HUDEP-2 (cell line): ENCODE measurements at regions not wholly inside any gene's neighbourhood (a gene's known extent, or its start where the extent isn't known, plus 50 kb on each side); places are given as distances from the start of the nearest gene placed in this dataset.

Source experiments
- DNase-seq, 76 experiments: peaks; one replicate each; lab custom pipeline; 2025; ENCODE audit not compliant: unreplicated experiment in 76 of 76; lab: John Stamatoyannopoulos, UW

DNA sequence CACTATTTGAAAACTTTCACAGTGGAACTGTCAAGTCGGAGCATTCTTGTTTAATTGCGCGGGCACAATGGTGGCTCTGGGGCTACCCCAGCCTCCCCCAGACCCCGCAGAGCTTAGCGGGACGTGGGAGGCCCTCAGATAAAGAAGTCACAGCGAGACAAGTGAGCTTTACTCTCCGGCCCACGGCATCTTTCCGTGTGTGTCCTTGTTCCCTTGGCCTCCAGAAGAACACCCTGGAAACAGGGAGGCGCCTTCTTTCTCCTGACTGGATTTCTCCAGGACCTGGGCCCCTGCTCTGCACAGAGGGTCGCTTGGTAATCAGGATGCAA lies 382.8 kb downstream of the RRAGC start:
- DNase-seq: no peak

DNA sequence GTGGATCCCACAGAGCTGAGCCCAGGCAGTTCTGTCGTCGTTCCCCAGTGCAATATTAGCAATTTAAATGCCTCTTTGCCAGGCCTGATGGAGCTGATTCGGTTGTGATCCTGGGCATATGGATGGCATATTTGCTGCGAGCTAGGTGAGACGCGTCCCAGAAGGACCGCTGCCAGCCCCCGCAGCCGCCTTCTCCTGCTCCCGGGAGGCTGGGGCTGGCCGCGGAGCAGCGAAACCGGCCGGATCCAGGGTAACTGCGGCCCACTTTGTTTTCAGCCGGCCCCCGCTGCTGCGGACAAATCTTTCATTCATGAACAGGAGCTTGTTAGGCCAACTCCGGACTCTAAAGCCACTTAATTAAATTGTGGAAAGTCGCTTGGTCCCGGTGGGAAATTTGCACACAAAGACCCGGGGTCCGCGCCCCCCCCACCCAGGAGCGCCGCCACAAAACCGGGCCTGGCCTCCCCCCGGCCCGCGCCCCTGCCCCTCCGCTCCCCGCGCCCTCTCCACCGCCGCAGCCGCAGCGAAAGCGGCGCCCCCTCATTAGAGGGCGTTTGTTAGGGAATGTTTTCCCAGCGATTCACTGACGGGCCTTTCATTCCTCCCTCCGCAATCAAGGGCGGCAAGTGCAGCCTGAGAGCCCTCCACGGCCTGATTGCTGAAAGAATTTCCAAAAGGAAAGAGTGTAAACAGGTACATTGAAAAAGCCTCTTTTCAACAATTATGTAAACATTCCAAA lies 383.3 kb downstream of the RRAGC start:
- no peak for DNase-seq

DNA sequence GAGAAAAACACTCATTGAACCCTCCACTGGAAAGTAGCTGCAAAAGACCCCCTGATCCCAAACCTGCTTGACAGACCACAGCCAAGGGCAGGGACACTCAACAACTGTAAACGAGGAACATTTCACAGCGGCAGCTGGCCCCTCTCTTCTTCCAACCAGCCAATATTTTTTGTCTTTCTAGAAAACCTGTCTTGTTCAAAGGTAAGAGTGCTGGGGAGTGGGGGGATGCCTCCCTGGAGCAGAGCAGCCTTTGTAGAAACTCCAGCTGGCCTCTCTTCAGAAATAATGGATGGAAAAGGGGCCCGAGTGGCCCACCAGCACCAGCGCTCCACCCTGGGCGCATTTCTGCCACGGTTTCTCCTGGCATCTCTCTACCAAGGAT lies 384.0 kb downstream of the RRAGC start:
- DNase-seq: no peak

DNA sequence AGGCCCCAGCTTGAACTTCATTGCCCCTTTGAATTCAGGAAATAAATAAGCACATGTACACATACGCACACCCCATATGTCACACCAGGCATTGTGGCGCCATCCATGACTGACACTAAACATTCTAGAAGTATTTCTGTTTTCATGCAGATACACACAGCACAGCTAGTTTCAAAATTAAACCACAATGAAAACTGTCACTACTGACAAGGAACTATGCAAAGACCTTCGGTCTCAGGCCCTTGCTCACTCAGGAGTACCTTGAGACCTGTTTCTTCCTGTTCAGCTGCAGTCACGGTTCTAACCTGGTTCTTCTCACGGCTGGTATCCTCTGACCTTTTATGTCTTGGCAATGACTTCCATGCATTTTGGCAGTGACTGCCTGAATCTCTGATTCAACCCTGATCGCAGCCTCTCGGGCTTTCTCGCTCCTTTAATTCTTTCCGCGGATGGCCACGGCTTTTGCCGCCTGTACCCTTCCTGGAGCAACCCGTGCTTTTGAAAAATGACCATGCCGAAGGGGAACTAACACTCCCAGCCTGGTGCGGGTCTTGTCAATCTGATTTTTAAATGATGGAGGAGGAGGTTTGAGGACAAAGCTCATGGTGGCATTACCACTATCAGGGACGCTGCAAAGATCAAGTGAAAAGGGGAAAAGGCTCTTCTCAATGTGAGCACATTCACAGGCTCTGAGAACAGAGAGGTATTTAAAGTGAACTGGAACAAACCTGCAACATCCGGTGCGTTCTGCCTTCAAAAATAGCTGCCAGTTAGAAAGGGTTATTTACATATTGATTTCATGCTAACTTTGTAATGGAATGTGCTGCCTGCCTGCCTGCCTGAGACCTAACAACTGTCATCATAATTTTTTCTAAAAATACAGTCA lies 384.6 kb downstream of the RRAGC start:
- DNase-seq: no peak

DNA sequence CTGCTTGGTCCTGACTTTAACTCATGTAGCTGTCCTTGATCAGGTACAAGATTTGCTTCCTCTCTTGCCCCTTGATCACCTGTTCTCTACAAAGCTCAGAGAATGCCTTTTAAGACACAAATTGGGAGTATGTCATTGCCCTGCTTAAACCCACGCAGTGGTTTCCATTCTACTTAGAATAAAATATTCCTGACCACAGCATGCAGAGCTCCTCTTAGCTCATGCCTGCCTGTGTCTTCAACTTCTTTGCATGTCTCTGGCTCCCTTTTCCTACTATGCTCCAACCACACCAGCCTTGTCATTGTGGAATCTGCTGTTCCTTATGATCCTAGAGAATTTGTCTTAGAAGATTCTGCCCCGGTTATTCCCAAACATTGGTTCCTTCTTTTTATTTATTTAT lies 393.1 kb downstream of the RRAGC start:
- no peak for DNase-seq

DNA sequence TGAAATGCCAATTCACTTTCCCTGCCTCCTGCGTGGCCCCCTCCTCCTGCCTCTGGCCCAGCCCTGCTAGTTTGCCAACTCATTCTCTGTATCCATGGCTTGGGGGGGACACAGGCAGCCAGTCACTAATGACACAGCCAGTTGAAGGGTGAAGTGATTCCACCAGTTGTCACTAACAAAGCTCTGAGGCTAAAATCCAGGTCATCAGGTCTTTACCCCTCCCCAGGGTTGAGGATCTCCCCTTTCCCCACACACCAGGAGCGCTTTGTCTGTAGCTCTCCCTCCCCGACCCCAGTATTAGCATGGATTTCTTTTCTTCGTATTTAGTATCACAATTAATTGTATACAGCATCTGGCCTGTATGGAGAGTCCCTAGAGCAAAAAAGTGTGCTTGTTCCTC lies 394.1 kb downstream of the RRAGC start:
- DNase-seq: no peak

DNA sequence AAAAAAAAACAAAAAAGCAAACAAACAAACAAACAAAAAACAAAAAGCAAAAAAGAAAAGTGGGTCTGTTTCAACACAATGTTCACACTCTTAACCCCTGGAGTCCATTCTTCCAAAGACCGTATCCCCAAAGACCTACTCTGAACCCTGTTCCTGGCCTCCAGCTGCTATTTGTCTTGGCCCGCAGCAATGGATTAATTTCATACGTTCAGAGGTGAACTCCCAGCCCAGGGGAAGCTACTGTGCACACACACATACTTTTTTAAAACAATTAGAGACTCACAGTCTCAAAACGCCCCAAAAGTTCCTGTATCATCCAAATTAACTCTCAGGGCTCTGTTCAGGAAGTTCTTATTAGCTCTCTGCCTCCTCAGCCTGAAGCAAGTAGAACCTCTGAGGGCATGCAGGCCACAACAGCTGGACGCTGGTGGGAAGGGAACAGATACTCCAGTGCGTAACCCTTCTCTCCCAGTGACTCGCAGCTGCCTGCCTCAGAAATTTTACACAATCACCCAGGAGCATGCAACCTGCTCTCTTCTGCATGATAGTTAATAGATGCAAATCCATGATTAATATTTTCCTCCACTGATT lies 395.4 kb downstream of the RRAGC start:
- no peak for DNase-seq

DNA sequence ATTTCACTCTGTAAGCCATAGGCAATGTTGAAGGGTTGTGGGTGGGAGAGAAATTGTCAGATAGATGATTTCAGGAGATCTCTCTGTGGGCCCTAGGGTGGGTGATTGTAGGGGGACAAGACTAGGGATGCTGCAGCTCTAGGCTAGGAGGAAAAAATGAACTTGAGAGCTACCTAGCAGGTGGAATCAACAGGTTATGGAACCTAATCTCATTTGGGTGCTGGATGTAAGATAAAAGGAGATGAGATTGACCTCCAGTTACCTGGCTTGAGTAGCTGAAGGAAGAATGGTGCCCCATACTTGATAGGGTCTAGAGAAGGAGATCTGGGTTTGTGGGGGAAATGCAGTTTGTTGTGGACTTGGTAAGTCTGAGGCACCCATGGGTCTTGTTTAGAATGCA lies 396.5 kb downstream of the RRAGC start:
- DNase-seq: no peak

DNA sequence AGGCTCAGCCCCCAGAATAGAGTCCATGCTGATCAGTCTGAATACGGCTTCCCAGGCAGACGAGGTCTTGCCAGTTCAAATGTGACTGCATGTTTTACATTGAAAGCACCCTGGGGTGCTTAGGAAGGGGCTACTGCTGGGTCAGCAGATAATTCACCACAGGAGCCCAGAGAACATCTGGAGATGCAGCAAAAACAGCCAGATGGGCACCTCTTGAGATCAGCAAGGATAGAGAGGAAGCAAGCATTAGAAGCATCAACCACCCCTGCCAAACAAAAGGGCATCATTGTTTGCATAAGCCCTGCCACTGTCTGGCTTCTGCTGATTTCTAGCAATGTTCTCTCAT lies 403.1 kb downstream of the RRAGC start:
- no peak for DNase-seq

DNA sequence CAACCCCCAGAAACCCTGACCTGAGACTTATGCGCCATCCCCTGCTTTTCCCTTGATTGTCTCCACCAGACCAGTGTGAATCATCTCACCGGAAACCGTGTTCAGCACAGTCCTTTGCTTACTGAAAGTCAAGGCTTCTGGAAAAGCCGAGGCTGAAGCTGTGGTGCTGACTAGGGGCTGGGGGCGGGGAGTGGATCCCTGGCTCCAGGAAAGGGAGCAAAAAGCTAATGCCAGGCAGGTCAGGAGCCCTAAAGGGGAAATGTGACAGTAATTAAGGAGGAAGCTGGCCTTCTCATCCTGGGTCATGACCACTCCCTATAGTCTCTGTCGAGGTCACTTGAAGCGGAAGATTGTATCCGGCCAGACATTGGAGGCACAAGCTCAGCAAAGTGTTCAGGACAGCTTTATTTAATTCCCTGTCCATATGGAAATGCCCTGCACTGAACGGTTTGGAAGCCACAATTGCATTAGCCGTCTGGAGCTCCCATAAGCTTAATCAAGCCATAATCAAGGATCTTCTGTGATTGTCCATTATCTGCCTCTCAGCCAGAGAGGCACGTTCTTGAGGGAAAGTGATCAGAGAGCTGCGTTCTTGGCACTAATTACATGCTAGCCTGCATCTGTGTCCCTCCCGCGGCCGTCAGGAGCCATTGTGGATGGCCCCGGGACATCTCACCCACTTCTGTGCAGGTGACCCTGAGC lies 403.6 kb downstream of the RRAGC start:
- no peak for DNase-seq

DNA sequence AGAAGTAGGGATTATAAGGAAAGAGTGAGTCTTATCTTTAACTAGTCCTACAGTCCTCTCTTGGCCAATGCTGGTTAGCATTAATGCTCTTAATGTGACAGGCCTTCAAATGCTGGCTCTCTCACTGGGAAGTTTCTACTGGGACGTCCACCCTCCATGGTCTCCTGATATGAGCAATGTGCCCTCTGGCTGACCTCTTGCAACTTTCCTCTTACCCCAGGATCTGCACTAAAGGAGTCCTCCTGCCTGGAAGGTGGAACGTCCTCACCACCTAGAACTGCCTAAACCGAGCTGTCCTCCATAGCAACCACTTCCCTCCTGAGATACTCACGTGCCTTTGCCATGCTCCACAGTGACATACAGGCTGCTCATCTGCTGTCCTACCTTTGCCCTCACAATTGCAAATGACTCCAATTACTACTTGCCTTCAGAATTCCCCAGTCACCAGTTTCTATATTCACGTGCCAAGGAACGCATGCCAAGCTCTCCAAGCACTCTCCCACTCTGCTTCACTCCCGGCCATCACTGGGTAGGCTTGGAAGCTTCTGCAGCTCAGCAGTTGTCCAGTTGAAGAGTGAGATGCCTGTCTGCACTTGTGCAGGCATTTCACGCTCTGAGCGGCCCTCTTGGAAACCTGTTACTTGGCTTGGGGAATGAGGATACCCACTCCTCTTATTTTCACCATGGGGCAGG lies 404.7 kb downstream of the RRAGC start:
- DNase-seq: no peak

DNA sequence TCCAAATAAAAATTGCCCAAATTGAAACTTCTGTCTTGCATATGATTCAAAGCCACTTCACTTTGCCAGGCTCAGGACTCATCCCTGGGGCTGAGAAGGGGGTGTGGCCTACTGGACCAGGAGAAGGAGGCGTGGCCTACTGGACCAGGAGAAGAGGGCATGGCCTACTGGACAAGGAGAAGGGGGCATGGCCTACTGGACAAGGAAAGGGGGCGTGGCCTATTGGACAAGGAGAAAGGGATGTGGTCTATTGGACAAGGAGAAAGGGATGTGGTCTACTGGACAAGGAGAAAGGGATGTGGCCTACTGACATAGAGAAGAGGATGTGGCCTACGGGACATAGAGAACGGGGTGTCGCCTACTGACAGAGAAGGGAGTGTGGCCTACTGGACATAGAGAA lies 405.3 kb downstream of the RRAGC start:
- no peak for DNase-seq

DNA sequence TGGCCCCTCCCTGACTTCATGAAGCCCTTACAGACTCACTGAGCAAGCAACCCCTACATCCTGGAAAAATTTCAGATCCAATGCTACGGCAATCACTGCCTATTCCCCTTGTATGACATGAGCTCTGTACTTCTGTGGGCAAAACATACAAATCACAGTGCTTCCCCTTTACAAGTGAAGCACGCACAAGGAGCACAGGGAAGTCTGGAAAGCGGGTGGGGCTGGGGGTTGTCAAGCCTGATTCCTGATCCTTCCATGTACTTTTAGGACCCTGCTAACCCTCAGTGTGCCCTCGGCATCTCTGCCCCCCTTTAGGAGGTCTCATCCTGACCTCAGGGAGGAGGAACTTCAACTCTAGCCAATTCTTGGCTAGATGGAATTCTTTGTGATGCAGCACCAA lies 405.7 kb upstream of the POU3F1 start:
- no peak for DNase-seq

DNA sequence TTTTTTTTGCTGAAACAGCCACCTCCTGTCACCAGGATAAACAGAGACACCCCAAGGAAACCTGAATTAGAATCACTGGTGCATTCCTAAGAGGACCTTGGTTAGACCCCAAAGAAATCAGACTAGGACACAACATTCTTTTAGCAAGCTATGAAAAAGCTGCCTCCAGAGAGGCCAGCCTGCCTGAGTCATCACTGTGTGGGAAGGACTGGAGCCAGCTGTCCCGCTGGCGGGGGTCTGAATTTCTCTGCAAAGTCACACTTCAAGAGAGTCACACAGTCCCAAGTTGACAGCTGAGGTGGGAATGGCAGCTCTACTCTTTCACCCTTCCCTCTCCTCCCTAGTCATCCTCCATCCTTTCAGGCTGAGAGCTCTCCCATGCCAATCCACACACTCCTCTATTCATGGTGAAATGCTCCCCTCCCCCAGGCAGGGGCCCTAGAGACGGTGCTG lies 405.0 kb upstream of the POU3F1 start:
- DNase-seq: no peak

DNA sequence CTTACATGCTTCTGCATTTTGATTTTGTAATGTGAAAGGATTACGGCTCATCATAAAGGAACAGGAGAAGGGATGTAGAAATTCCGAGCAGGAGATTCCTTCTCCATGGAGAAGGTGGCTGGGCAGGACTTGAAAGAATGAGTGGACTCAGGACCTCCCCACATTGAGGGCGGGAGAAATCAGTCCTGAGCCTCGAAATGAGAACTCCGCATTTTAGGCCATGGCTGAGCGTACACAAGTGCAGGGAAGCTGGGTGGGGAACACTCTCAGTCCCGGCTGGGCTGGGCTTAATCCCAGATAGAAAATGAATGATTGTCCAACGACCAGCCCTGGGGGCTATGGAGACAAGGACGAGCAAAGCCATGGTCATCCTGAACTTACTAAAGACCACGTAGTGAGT lies 402.3 kb upstream of the POU3F1 start:
- no peak for DNase-seq

DNA sequence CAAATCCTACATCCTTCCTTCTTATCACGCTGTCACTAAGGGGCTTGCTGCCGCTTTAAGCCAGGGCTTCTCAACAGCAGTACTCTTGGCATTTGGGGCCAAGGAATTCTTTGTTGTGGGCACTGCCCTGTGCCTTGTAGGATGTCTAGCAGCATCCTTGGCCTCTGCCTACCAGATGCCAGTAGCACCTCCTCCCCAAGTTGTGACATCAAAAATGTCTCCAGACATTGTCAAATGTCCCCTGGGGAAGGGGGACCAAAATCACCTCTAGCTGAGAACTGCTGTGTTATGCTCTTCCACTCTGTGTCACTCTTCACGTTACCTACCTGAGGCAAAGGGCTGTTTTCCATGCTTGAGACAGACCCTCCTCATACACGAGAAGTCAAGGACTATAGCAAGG lies 400.3 kb upstream of the POU3F1 start:
- no peak for DNase-seq

DNA sequence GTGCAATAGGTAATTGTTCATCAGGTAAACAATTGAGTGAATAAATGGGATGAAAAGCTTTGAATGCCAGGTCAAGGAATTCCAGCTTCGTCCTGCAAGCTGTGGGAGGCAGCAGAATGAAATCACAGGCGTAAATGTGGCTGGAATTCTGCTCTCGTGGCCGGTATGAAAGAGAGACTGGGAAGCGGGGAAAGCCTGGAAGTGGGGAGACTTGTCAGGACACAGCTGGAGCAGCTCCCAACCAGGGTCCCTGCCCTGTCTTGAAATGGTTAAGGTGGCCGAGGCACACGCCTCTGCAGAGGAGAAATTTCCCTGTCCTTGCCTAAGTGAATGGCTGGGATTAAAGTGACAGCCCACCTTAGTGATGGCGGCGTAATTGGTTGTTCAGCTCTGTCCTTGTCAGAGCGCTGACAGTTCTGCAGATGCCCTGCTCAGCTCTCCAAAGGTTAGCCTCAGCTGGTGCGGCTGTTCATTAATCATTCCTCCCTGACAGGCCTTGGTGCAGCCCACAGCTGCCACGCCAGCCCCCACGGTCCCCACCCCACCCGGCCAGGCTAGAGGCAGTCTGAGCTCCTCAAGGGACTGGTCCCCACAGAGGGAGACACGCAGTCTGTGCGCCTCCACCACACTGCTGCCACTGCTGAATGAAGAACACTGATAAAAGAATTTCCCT lies 398.3 kb upstream of the POU3F1 start:
- DNase-seq: no peak

DNA sequence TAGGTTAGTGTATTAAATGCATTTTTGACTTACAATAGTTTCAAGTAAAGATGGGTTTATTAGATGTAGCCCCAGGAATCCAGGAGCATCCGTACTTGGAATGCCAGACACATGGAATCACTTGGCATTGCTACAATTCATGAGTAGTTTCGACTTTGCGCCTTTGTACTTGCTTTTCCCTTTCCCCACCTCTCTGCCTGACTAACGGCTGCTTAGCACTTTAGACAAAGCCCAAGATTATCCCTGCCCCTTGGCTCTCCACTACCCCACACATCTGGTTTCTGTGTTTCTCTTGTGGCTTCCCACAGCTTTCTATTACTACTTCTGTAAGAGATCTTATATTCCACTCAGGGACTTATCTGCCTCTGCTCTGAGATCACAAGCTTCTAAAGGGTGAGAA lies 397.7 kb upstream of the POU3F1 start:
- DNase-seq: no peak

DNA sequence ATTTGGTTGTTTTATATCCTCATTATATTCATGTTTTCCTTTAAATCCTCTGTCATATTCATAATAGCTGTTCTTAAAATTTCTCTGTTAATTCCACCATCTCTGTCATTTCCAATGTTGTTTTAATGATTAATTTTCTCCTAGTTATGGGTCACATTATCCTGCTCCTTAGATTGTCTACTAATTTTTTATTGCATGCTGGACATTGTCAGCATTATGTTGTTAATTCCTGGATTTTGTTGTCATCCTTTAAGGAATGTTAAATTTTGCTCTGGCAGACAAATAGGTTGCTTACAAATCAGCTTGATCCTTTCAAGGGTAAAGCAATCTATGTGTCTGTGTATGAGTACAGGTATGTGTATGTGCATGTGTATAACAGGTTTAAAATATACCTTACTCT lies 393.8 kb upstream of the POU3F1 start:
- DNase-seq: no peak

DNA sequence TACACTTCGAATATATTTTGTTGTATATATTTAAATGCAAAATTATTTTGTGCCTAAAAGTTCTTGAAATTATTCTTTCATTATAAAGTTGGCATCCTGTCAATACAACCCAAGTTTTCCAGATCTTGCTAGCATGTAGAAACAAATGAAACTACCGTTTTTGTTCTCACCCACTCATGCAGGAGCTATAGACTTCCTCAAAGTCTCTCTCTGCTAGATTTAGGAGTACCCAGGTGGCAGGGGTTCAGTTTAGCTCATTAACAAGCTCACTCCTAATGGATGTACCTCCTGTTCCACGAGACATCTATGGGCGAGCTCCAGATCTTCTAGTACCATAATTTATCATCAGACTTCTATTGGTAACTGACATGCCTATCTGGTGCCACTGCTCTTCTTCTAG lies 390.2 kb upstream of the POU3F1 start:
- DNase-seq: no peak
